Vagina (tissue), 2 donors: ENCODE measurements at regions not wholly inside any gene's neighbourhood (a gene's known extent, or its start where the extent isn't known, plus 50 kb on each side); places are given as distances from the start of the nearest gene placed in this dataset.

ENCODE experiments used
- POLR2A ChIP-seq, 2 donors: fragments of 450-650 bp; IDR thresholded peaks; one replicate each; pipeline ENCODE4 v1.6.1; 2017; ENCODE audit warnings: antibody characterized with exemption in 2 of 2, mild to moderate bottlenecking in 2 of 2, moderate library complexity in 2 of 2
- POLR2AphosphoS5 ChIP-seq, 2 donors: sonication (generic); formaldehyde crosslinking; IDR thresholded peaks; one replicate each; pipeline ENCODE4 v1.9.0; 2017; ENCODE audit warnings: antibody characterized with exemption in 2 of 2, mild to moderate bottlenecking in 2 of 2, low read depth in 1 of 2; ENCODE audit not compliant: insufficient read depth in 1 of 2
- TF ChIP-seq, protein P1 (sequence below), 3 experiments: fragments of 450-650 bp in 2 of 3; fragments of 200-600 bp in 1 of 3; sonication (generic) in 1 of 3; IDR thresholded peaks; one replicate each; pipeline ENCODE4 v1.5.1; 2017 to 2019; ENCODE audit warnings: antibody characterized with exemption in 3 of 3, mild to moderate bottlenecking in 2 of 3, moderate library complexity in 2 of 3

DNA sequence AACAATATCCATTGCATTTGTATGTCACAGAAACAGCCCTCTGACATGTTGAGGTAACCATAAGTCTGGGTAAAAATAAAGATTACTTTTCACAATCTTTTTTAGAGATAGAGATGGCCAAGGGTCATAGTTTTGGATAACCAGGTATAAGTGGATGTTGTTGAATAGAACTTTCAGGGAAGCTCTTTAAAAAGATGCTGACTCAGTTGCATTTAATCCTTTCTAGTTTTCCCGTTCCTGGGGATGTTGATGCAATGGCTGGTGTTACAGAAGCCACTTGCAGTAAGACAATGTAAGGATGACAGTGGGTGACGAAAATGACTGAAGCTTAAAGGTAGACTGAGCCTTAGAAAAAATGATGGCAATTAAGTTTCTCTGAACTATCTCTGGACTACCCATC, 1473.7 kb downstream of the AACS start:
- TF ChIP-seq, protein P1, sequence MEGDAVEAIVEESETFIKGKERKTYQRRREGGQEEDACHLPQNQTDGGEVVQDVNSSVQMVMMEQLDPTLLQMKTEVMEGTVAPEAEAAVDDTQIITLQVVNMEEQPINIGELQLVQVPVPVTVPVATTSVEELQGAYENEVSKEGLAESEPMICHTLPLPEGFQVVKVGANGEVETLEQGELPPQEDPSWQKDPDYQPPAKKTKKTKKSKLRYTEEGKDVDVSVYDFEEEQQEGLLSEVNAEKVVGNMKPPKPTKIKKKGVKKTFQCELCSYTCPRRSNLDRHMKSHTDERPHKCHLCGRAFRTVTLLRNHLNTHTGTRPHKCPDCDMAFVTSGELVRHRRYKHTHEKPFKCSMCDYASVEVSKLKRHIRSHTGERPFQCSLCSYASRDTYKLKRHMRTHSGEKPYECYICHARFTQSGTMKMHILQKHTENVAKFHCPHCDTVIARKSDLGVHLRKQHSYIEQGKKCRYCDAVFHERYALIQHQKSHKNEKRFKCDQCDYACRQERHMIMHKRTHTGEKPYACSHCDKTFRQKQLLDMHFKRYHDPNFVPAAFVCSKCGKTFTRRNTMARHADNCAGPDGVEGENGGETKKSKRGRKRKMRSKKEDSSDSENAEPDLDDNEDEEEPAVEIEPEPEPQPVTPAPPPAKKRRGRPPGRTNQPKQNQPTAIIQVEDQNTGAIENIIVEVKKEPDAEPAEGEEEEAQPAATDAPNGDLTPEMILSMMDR (IDR thresholded peaks at IDR 0.05) = no peak
- no peak for TF ChIP-seq POLR2AphosphoS5 (IDR thresholded peaks at IDR 0.05; ENCODE audit: insufficient read depth in 1 of 2, low read depth in 1 of 2)
- no peak for TF ChIP-seq POLR2A (IDR thresholded peaks at IDR 0.05)
